SH-SY5Y (cell line): ENCODE measurements at regions not wholly inside any gene's neighbourhood (a gene's known extent, or its start where the extent isn't known, plus 50 kb on each side); places are given as distances from the start of the nearest gene placed in this dataset.

ENCODE experiments used
- GATA2 ChIP-seq: IDR thresholded peaks from 2 replicates; pipeline ENCODE4 v1.6.1; 2011; ENCODE audit warnings: mild to moderate bottlenecking, low read depth, low read length
- GATA3 ChIP-seq: IDR thresholded peaks from 2 replicates; pipeline ENCODE4 v1.6.1; 2011; ENCODE audit warnings: low read depth, mild to moderate bottlenecking, low read length, moderate library complexity

DNA sequence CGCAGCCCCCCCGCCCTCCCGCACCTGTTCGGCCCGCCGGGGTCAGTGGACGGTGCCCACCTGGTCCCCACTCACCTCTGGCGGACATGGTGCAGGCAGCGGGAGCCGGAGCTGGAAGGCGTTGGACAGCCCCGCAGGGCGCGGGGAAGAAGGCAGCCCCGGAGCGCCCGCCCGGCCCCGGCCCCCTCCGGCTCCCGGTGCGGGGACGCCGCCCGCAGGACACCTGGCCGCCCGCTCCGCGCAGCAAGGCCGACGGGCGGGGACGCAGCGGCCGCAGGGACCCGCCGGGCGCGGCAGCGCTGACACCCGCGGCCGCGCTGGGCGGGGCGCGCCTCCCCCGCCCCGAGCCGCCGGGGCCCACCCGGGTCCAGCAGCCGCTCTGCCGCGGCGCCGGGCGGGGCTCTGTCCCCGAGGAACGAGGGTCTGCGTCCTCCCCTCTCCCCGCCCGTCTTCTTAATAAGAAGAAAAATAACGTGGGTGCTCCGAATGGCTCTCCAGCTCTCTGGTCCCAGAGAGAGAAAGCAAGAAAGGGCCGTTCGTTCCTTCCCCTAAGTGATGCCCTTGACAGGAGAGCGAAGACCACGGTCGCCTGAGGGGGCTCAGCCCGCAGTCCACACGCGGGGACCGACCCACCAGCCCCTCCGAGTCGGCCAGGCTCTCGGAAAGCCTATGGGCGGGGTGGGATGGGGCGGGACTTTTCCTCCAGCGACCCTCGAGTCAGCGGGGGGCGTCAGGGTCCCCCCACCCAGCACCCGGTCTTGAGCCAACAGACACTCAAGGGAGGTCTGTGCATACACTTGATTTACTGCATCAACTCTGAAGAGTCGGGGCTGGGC lies 53.4 kb upstream of the FHIP2A start:
- TF ChIP-seq GATA2 (no peak), GATA3 (no peak)
